Stimulated activated naive CD8-positive, alpha-beta T cell treated with anti-CD3 and anti-CD28 coated beads, Interleukin-15, amount 100 ng/mL, for 72 hours (primary cell): ENCODE measurements at regions not wholly inside any gene's neighbourhood (a gene's known extent, or its start where the extent isn't known, plus 50 kb on each side); places are given as distances from the start of the nearest gene placed in this dataset.
A peak's percentile ranks its signal among the peaks of the same experiment; 100 is the strongest.

Experiments used
- ATAC-seq: fragments of 150-1000 bp; cut with Tn5 transposase; 2 replicates; pipeline ENCODE4 v1.10.0; 2021; ENCODE audit warnings: mild to moderate bottlenecking, moderate library complexity
- DNase-seq, 2 donors: peaks; one replicate each; pipeline ENCODE4 v3.0.0; 2021 to 2022
- H3K27ac Mint-ChIP-seq, 2 donors: one replicate each; pipeline ENCODE4 v1.8.0; 2022; ENCODE audit warnings: mild to moderate bottlenecking in 2 of 2, mixed read lengths in 2 of 2, moderate library complexity in 2 of 2
- H3K27me3 Mint-ChIP-seq: one replicate; pipeline ENCODE4 v1.8.0; 2022; ENCODE audit warnings: mixed read lengths
- H3K4me1 Mint-ChIP-seq: one replicate; pipeline ENCODE4 v1.8.0; 2022; ENCODE audit warnings: mild to moderate bottlenecking, mixed read lengths
- H3K4me3 Mint-ChIP-seq, 2 donors: one replicate each; pipeline ENCODE4 v1.8.0; 2022; ENCODE audit warnings: mild to moderate bottlenecking in 2 of 2, mixed read lengths in 2 of 2, moderate library complexity in 1 of 2
- H3K9me3 Mint-ChIP-seq, 2 donors: one replicate each; pipeline ENCODE4 v1.8.0; 2022; ENCODE audit warnings: mixed read lengths in 2 of 2

DNA sequence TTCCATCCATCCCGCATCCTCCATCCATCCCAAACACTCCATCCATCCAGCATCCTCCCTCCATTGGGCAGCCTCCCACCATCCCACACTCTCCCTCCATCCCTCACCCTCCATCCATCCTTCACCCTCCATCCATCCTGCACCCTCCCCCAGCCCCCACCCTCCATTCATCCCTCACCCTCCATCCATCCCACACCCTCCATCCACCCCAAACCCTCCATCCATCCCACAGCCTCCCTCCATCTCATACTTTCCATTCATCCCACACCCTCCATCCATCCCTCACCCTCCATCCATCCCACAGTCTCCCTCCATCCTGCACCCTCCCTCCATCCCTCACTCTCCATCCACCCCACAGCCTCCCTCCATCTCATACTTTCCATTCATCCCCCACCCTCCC is 60.4 kb downstream of the FOXI2 start:
- peak; percentile 95 for ATAC-seq

DNA sequence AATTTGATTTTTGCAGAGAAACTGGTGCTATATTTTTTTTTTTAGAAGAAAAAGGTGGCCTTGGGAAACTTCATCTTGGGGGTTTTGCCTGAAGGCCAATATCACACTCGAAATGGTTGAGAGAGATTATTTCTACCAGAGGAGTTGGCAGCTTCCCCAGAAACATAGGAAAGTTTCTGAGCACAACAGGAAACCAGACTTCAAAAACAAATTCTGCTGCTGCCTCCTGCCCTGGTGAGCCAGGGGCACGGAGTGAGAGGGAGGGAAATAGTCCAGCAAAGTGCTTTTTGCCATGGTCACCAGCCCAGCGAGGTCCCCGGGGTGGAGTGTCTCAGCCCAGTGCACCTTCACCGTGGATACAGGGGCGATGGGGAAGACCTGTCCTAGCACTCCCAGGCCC is 61.1 kb downstream of the FOXI2 start:
- ATAC-seq, result no peak
- H3K27ac Mint-ChIP-seq, result no peak overlapping the region

More for the DNA sequence above, 60.4 kb downstream of the FOXI2 start:
- Mint-ChIP-seq H3K9me3 (no peaks in the 10 kb centered on the region), H3K4me3 (no peak overlapping the region), H3K27me3 (peaks cover 43% of the 10 kb centered on the region), H3K27ac (no peak overlapping the region), H3K4me1 (no peaks in the 10 kb centered on the region)
- no peak for DNase-seq

DNA sequence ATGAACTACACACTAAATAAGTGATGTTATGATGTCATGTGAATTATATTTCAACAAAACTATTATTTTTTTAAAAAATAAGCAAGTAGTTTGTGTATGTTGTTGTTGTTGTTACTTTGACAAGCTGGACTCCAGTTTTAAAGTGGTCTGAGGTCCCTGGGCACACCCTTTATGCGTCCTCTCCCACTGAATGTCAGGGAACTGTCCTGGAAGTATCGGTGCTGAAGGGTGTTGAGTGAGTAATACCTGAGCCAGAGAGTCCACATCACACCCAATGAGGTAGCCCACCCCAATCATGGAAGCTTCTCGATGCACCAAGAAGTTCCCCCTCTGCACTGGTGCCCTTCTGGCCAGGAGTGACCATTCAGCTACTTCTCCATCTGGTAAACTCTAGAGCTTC is 64.3 kb downstream of the FOXI2 start:
- H3K4me1 Mint-ChIP-seq, result no peaks in the 10 kb centered on the region
- peaks cover 26% of the 10 kb centered on the region for H3K27me3 Mint-ChIP-seq
- DNase-seq, result no peak
- no peak overlapping the region for H3K27ac Mint-ChIP-seq
- H3K4me3 Mint-ChIP-seq, result no peak overlapping the region
- ATAC-seq, result no peak
- H3K9me3 Mint-ChIP-seq, result no peaks in the 10 kb centered on the region

More for the DNA sequence above, 61.1 kb downstream of the FOXI2 start:
- Mint-ChIP-seq H3K9me3 (no peaks in the 10 kb centered on the region), H3K27me3 (peaks cover 42% of the 10 kb centered on the region), H3K4me3 (no peak overlapping the region), H3K4me1 (no peaks in the 10 kb centered on the region)
- no peak for DNase-seq

DNA sequence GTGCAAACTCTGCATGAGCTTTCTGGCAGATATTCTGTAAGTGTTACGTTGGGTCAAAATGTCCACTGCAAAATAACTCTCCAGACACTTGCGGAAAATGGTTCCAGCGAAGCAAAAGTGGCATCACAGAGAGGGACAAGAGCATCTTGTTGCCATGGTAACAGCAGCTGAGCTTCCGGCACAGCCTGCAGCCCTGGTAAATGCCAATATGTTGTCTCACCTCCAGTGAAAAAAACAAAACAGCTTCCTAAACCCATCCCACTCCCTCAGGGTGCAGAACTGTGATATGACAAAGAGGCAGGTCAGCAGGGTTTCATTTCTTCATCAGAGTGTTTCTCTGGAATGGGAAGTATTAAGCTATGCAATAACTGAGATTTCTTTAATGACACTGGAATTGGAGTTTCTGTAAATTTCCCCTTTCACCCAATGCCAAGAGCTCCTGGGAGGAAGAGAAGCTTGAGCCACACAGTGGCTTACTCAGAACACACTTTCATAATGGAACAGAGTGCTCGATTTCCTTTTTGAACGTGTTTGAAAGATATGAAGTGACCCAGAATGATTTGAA is 65.6 kb downstream of the FOXI2 start:
- H3K4me3 Mint-ChIP-seq, result no peak overlapping the region
- H3K4me1 Mint-ChIP-seq, result no peaks in the 10 kb centered on the region
- DNase-seq (no peak), ATAC-seq (no peak)
- H3K9me3 Mint-ChIP-seq, result no peaks in the 10 kb centered on the region
- H3K27ac Mint-ChIP-seq, result no peak overlapping the region
- peaks cover 18% of the 10 kb centered on the region for H3K27me3 Mint-ChIP-seq

DNA sequence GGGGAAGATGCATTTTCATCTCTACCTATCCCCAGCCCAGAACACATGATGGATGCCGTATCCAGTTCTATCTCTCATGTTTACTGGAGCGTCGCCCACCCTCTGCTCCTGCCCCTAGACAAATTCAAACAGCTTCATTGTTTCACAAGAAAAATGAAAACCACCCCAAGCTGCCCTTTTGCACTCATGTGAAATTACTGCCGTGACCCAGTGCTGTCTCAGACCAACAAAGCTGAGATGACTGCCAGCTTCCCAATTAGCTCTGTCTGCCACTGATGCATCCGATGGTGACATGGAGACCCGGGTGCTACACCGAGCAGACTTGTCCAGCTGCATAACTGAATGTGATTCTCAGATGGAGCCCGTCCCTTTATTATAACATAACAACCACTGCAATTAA is 67.7 kb downstream of the FOXI2 start:
- no peak overlapping the region for H3K4me3 Mint-ChIP-seq
- no peak overlapping the region for H3K27ac Mint-ChIP-seq
- DNase-seq (no peak), ATAC-seq (no peak)
- no peaks in the 10 kb centered on the region for H3K4me1 Mint-ChIP-seq
- no peaks in the 10 kb centered on the region for H3K9me3 Mint-ChIP-seq
- no peaks in the 10 kb centered on the region for H3K27me3 Mint-ChIP-seq

DNA sequence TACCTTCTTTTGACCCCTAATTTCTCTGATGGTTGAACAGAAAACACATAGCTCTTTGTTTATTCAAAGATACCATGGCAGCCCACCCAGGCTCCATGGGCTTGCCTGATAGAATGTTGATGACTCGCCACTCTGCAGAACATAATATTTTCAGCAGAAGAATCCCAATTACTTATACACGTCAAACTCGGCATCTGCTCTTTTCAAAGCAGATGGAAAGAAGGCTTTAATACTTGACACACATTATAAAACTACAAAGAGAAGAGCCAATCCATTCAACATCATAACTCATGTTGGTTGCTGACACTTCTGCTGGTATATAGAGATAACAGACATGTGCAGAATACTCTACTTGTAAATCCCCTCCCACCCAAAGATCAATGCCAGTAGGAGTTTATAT is 69.0 kb downstream of the FOXI2 start:
- Mint-ChIP-seq H3K27me3 (no peaks in the 10 kb centered on the region), H3K4me3 (no peak overlapping the region), H3K4me1 (no peaks in the 10 kb centered on the region), H3K27ac (no peak overlapping the region), H3K9me3 (no peaks in the 10 kb centered on the region)
- no peak for ATAC-seq
- DNase-seq, result no peak

DNA sequence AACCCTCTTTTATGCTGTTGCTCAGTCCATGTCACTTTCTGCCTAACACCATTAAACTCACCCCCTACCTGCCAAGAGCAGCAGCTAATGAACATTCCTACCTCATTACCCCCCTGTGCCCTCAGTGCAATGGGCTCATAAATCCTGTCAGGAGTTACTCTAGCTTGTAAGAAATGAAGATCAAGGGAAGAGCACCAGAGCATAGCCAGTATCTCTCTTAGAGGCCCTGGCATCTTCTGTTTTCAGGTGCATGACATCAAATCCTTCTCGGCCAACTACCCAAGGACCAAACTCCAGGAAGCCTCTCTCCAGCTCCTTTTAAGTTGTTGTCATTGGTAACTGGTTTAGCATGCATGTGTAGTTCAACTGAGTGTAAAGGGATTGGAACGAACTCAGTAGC is 75.1 kb downstream of the FOXI2 start:
- DNase-seq (no peak), ATAC-seq (no peak)
- H3K27ac Mint-ChIP-seq, result no peak overlapping the region
- H3K9me3 Mint-ChIP-seq, result no peaks in the 10 kb centered on the region
- H3K27me3 Mint-ChIP-seq, result peaks cover 6% of the 10 kb centered on the region
- no peaks in the 10 kb centered on the region for H3K4me1 Mint-ChIP-seq
- no peak overlapping the region for H3K4me3 Mint-ChIP-seq

DNA sequence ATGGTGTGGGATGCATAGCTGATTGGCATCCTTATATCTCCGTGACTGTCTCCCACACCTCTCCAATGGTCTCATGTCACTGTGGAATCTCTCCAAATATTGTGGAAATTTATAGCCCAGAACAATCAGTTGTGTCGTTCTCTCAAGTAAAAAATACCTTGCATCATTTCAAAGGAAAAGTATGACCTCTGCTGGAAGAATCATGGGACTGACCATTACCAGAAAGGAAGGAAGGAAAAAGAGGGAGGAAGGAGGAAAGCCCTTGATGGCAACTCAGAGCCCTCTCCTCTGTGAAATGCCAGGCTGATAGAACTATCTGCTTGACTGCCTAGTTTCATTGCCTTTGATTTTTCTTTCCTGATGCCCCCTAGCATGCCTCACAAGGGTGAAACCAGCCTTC is 76.3 kb downstream of the FOXI2 start:
- DNase-seq, result no peak
- Mint-ChIP-seq H3K27me3 (peaks cover 6% of the 10 kb centered on the region), H3K4me3 (no peak overlapping the region), H3K4me1 (no peaks in the 10 kb centered on the region), H3K9me3 (no peaks in the 10 kb centered on the region), H3K27ac (no peak overlapping the region)
- no peak for ATAC-seq

DNA sequence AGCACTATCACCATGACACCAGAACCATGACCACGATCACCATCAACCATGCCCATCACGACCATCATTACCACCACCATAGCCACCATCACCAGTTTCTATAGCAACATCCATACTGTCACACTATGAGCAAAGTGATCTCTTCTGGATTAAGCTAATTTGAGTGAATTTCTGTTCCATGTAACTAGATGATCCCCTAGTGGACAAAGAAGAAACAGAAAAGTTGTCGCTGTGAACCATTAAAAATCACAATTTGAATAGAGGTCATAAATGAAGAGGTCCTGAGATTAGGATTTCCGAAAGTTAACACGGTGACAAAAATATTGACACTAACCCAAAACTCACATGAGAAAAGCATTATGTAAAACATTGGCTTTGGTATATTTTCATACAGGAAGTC is 77.6 kb downstream of the CLRN3 start:
- Mint-ChIP-seq H3K4me3 (no peak overlapping the region), H3K4me1 (no peaks in the 10 kb centered on the region), H3K27me3 (peaks cover 6% of the 10 kb centered on the region), H3K9me3 (no peaks in the 10 kb centered on the region), H3K27ac (no peak overlapping the region)
- DNase-seq, result no peak
- ATAC-seq, result no peak

DNA sequence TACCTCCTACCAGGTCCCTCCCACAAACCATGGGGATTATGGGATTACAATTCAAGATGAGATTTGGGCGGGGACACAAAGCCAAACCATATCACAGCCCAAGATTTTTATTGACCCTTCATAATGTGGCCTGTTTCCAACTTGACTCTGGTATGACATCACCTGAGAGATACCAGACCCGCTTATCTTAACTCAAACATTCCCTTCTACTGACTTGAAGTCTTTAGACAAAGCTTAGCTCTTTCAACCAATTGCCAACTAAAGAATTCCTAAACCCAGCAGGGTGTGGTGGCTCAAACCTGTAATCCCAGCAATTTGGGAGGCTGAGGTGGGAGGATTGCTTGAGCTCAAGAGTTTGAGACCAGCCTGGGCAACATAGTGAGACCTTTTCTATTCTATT is 67.9 kb downstream of the CLRN3 start:
- Mint-ChIP-seq H3K4me3 (no peak overlapping the region), H3K27me3 (no peaks in the 10 kb centered on the region), H3K4me1 (no peaks in the 10 kb centered on the region), H3K27ac (peak overlapping the region in 1 of 2 donors; percentile 42), H3K9me3 (peaks cover 6 to 14% of the 10 kb centered on the region in 2 donors)
- ATAC-seq (no peak), DNase-seq (no peak)

DNA sequence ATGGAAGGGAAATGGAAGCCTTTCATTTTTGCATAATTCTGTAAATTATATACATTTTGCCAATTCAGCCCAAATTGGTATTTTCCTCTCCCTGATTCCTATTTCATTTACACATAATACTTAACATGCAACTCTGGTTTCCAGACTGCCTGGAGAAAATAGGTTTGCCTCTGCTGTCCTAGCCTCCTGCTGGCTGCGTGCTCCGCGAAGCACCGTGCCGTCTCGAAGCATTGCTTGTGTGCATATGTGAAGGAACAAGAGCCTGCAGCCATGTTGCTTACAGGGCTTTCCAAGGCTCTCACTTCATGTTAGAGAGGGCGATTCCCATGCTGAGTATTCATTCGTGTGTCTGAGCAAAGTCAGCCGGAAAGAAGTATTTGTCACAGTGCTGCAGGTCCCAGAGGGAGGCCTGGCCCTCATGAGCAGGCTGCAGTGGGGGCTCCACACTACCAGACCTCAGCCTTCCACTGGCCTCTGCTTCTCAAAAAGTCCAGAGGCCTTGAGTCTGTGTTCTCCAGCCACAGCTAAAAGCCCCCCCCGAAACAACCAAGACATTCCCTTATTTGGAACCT is 66.5 kb downstream of the CLRN3 start:
- no peak overlapping the region for H3K27ac Mint-ChIP-seq
- H3K4me1 Mint-ChIP-seq, result no peaks in the 10 kb centered on the region
- H3K27me3 Mint-ChIP-seq, result peaks cover under 1% of the 10 kb centered on the region
- DNase-seq, result no peak
- H3K4me3 Mint-ChIP-seq, result no peak overlapping the region
- no peak for ATAC-seq
- H3K9me3 Mint-ChIP-seq, result peaks cover 6 to 14% of the 10 kb centered on the region in 2 donors

DNA sequence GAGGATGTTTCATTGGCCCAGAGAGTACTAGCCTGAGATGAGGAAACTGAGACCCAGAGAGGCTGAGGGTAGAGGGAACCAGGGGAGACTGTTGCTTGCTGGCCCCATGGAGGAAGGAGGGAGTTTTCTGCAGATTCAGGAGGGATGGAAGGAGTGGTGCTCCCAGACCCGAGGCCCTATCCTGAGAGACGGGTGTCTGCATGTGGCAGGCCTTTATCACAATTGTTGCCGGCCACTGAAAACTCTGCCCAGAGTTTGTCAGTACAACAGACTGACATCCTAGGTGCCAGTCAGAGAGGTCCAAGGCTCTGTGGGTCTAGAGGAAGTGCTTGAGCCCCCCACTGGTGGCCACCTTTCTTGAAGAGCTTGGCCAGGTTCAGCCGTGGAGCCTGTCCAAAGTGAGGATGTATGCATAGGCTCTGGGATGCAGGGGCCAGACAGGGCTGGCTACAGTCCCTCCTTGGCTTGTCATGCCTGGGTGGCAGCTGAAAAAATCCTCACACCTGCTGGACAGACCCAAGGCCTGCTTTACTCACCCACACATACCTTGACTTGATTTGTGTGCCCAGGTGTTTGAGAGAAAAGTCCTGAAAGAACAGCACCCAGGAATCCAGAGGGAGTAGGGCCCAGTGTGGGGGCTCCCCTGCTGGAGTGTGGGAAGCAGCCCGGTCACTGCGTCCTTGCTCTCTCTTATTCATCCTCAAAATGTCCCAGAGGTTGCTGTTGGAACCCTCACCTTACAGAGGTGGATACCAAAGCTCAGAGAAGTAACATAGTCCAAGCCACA is 65.2 kb downstream of the CLRN3 start:
- Mint-ChIP-seq H3K27ac (no peak overlapping the region), H3K4me3 (no peak overlapping the region), H3K4me1 (no peaks in the 10 kb centered on the region), H3K9me3 (peaks cover 3 to 10% of the 10 kb centered on the region in 2 donors), H3K27me3 (peaks cover 6% of the 10 kb centered on the region)
- DNase-seq (no peak), ATAC-seq (peak; percentile 35)
